KMS-11 (cell line): ENCODE measurements at regions not wholly inside any gene's neighbourhood (a gene's known extent, or its start where the extent isn't known, plus 50 kb on each side); places are given as distances from the start of the nearest gene placed in this dataset.

Experiments
- H2AFZ ChIP-seq: fragments of 200-600 bp; sonication (generic); 2 replicates; pipeline ENCODE4 v1.6.1; 2016; ENCODE audit warnings: antibody characterized with exemption, mixed run types, low read depth
- H3K27ac ChIP-seq: fragments of 200-600 bp; sonication (generic); 2 replicates; pipeline ENCODE4 v1.6.1; 2016; ENCODE audit warnings: mild to moderate bottlenecking, mixed run types
- H3K27me3 ChIP-seq: fragments of 200-600 bp; sonication (generic); 2 replicates; pipeline ENCODE4 v1.6.1; 2017; ENCODE audit warnings: mild to moderate bottlenecking, low read depth, mixed run types, moderate library complexity; ENCODE audit not compliant: insufficient read depth
- H3K36me3 ChIP-seq: fragments of 200-600 bp; sonication (generic); 2 replicates; pipeline ENCODE4 v1.6.1; 2017; ENCODE audit warnings: mild to moderate bottlenecking, mixed run types; ENCODE audit not compliant: insufficient read depth
- H3K4me1 ChIP-seq: fragments of 200-600 bp; sonication (generic); 2 replicates; pipeline ENCODE4 v1.6.1; 2016; ENCODE audit warnings: mild to moderate bottlenecking, low read depth, mixed run types; ENCODE audit not compliant: poor library complexity, severe bottlenecking
- H3K4me2 ChIP-seq: fragments of 200-600 bp; sonication (generic); 2 replicates; pipeline ENCODE4 v1.7.0; 2016; ENCODE audit warnings: mild to moderate bottlenecking, mixed run types
- H3K4me3 ChIP-seq: fragments of 200-600 bp; sonication (generic); IDR thresholded peaks from 2 replicates; pipeline ENCODE4 v1.6.1; 2017; ENCODE audit warnings: low read depth, low read length, mixed read lengths; ENCODE audit not compliant: insufficient read depth
- H3K79me2 ChIP-seq: fragments of 200-600 bp; sonication (generic); 2 replicates; pipeline ENCODE4 v1.6.1; 2016; ENCODE audit warnings: low read depth, mixed run types; ENCODE audit not compliant: insufficient read depth
- H3K9ac ChIP-seq: fragments of 200-600 bp; sonication (generic); 2 replicates; pipeline ENCODE4 v1.6.1; 2016; ENCODE audit warnings: mild to moderate bottlenecking, mixed run types
- H4K20me1 ChIP-seq: fragments of 200-600 bp; sonication (generic); 2 replicates; pipeline ENCODE4 v1.6.1; 2016; ENCODE audit warnings: mild to moderate bottlenecking, mixed run types; ENCODE audit not compliant: insufficient read depth
- TF ChIP-seq, protein P1 (sequence below): fragments of 200-600 bp; sonication (generic); conservative IDR thresholded peaks from 2 replicates; pipeline ENCODE4 v1.6.1; 2017; ENCODE audit warnings: low read depth, mild to moderate bottlenecking, antibody characterized with exemption, low read length, moderate library complexity, mixed read lengths

GRCh38 chr2:180662941-180663471 is 317.4 kb upstream of the UBE2E3 start:
- Histone ChIP-seq H3K36me3 (no peaks in the 10 kb centered on the region), H3K27me3 (no peaks in the 10 kb centered on the region), H4K20me1 (no peaks in the 10 kb centered on the region), H3K9ac (peak overlapping the region; percentile 1; the same call in 1 of the 2 replicates), H3K4me3 (no peak overlapping the region), H3K4me1 (peaks cover 6% of the 10 kb centered on the region), H3K4me2 (peak overlapping the region; percentile 33), H2AFZ (peak overlapping the region; percentile 80), H3K79me2 (no peaks in the 10 kb centered on the region), H3K27ac (no peak overlapping the region)
- TF ChIP-seq, protein P1, sequence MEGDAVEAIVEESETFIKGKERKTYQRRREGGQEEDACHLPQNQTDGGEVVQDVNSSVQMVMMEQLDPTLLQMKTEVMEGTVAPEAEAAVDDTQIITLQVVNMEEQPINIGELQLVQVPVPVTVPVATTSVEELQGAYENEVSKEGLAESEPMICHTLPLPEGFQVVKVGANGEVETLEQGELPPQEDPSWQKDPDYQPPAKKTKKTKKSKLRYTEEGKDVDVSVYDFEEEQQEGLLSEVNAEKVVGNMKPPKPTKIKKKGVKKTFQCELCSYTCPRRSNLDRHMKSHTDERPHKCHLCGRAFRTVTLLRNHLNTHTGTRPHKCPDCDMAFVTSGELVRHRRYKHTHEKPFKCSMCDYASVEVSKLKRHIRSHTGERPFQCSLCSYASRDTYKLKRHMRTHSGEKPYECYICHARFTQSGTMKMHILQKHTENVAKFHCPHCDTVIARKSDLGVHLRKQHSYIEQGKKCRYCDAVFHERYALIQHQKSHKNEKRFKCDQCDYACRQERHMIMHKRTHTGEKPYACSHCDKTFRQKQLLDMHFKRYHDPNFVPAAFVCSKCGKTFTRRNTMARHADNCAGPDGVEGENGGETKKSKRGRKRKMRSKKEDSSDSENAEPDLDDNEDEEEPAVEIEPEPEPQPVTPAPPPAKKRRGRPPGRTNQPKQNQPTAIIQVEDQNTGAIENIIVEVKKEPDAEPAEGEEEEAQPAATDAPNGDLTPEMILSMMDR, result no peak

GRCh38 chr2:180662521-180662920 is 317.9 kb upstream of the UBE2E3 start:
- peak overlapping the region; percentile 33 for H3K4me2 ChIP-seq
- H3K9ac ChIP-seq, result no peak overlapping the region
- no peaks in the 10 kb centered on the region for H4K20me1 ChIP-seq
- no peaks in the 10 kb centered on the region for H3K79me2 ChIP-seq
- no peaks in the 10 kb centered on the region for H3K36me3 ChIP-seq
- peaks cover 6% of the 10 kb centered on the region for H3K4me1 ChIP-seq
- H3K4me3 ChIP-seq, result no peak overlapping the region
- peak overlapping the region; percentile 80 for H2AFZ ChIP-seq
- TF ChIP-seq, protein P1, result no peak
- no peaks in the 10 kb centered on the region for H3K27me3 ChIP-seq
- H3K27ac ChIP-seq, result no peak overlapping the region

DNA sequence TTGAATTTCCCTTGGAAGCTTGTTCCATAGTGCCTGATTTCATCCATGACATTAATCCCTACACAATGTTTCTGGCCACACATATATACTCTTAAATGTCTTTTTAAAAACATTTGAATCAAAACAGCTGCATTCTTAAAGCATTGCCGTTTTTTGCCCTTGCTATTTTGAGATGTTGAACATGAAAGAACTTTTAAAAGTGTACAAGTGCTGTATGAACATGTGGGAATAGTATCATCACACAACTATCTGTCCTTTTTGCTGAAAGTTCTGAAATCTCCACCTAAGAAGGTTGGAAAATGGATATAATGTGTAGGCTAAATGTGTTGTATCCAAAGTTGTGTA is 318.7 kb upstream of the UBE2E3 start:
- TF ChIP-seq, protein P1, result no peak
- Histone ChIP-seq H3K36me3 (no peaks in the 10 kb centered on the region), H2AFZ (no peak overlapping the region), H3K4me2 (no peak overlapping the region), H3K79me2 (no peaks in the 10 kb centered on the region), H3K9ac (no peak overlapping the region), H4K20me1 (no peaks in the 10 kb centered on the region), H3K4me1 (peaks cover 6% of the 10 kb centered on the region), H3K27ac (no peak overlapping the region), H3K27me3 (no peaks in the 10 kb centered on the region), H3K4me3 (no peak overlapping the region)

DNA sequence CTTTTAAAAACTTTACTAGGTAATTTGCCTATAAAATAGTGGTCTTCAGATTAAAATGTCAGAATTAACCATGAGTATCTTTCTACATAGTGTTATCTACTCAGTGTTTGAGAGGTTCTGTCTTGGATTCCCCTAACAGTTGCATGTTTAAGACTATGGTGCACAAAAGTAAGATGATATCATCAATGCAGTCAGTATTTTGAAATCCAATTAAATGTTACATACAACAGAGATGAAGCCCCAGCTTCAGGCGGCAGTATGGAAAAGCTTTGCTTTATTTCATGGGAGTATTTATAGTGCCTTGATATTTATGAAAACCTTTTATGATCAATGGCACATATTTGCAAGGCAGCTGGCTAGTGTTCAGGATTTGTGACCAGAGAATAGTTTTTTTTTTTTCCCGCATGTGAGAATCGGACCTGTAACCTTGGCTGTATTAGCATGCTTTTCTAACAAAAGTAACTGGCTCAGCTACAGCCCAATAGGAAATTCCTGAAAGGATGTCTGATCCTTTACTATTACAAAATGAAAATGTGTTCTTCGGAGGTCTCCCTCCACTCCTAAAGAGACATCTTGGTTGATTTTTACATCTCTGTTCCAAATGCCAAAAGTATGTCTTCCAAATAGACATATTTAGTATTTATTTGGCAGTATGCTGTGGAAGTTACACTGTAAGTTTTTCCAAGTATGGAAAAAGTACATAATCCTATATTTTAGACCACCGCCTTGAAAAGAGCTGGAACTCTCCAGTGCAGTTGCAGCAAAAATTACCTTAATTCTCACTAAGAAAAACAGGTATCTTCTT is 319.3 kb upstream of the UBE2E3 start:
- TF ChIP-seq, protein P1, result no peak
- no peaks in the 10 kb centered on the region for H3K27me3 ChIP-seq

More for the DNA sequence above, 319.3 kb upstream of the UBE2E3 start:
- H3K4me3 ChIP-seq, result no peak overlapping the region
- no peak overlapping the region for H3K9ac ChIP-seq
- H3K27ac ChIP-seq, result no peak overlapping the region
- no peaks in the 10 kb centered on the region for H3K79me2 ChIP-seq
- no peaks in the 10 kb centered on the region for H4K20me1 ChIP-seq
- H3K4me1 ChIP-seq, result peaks cover 6% of the 10 kb centered on the region
- no peaks in the 10 kb centered on the region for H3K36me3 ChIP-seq
- no peak overlapping the region for H3K4me2 ChIP-seq
- H2AFZ ChIP-seq, result no peak overlapping the region
